ENCODE measurements at regions not wholly inside any gene's neighbourhood (a gene's known extent, or its start where the extent isn't known, plus 50 kb on each side); places are given as distances from the start of the nearest gene placed in this dataset.

DNA sequence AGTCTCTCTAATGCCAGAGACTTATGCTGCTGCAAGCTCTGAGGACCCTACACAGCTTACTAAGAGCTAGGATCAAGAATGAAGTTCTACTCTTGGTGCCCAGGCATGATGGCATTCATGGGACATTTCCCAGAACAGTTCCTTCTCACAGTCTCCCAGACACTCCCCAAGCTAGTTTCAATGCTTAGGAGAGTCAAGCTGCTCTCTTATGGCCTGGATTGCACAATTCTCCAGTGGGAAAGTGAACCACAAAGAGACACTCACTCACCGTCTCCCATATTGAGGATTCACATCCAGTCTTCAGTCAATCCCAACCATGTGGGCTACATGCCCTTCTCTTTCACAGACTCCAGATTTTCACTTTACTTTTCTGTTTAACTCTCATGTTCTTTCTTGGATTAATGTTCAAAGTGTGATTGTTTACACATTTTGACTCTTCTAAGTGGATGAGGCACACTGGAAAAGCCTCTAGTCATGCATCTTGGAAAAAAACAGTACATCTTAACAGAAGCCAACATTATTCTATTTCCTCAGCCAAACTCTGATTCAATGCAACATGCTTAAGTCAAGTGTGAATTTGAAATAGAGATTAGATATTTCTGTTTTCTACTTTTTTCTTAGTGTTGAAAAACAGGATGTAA, 447.8 kb upstream of the BTBD3 start (continued):
- TF ChIP-seq, protein P1, sequence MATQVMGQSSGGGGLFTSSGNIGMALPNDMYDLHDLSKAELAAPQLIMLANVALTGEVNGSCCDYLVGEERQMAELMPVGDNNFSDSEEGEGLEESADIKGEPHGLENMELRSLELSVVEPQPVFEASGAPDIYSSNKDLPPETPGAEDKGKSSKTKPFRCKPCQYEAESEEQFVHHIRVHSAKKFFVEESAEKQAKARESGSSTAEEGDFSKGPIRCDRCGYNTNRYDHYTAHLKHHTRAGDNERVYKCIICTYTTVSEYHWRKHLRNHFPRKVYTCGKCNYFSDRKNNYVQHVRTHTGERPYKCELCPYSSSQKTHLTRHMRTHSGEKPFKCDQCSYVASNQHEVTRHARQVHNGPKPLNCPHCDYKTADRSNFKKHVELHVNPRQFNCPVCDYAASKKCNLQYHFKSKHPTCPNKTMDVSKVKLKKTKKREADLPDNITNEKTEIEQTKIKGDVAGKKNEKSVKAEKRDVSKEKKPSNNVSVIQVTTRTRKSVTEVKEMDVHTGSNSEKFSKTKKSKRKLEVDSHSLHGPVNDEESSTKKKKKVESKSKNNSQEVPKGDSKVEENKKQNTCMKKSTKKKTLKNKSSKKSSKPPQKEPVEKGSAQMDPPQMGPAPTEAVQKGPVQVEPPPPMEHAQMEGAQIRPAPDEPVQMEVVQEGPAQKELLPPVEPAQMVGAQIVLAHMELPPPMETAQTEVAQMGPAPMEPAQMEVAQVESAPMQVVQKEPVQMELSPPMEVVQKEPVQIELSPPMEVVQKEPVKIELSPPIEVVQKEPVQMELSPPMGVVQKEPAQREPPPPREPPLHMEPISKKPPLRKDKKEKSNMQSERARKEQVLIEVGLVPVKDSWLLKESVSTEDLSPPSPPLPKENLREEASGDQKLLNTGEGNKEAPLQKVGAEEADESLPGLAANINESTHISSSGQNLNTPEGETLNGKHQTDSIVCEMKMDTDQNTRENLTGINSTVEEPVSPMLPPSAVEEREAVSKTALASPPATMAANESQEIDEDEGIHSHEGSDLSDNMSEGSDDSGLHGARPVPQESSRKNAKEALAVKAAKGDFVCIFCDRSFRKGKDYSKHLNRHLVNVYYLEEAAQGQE (IDR thresholded peaks at IDR 0.05; ENCODE audit: borderline replicate concordance), result no peak

DNA sequence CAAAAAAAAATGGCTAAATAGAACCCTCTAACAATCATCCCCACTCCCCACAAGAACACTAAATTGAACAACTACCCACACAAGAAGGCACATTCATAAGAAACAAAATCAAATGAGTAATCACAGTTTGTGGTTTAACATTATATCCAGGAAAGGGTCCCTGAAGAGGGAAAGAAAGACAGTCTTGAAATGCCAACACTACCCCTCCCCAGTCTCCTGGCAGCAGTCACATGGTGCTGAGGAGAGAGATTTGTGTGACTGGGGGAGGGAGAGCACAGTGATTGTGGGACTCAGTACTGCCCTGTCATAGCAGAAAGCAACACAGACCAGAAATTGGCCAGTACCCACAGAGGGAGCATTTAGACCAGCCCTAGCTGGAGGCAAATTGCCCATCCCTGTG, 443.7 kb upstream of the BTBD3 start:
- H3K9ac ChIP-seq (ENCODE audit: low read length), result no peak overlapping the region
- no peaks in the 10 kb centered on the region for H3K36me3 ChIP-seq (ENCODE audit: insufficient read depth, low read length)
- no peak overlapping the region for H2AFZ ChIP-seq (ENCODE audit: low read depth, low read length)
- H3F3A ChIP-seq (ENCODE audit: insufficient read depth, low read length, poor library complexity, severe bottlenecking), result no peaks in the 10 kb centered on the region
- H3K9me3 ChIP-seq (ENCODE audit: low read length), result no peaks in the 10 kb centered on the region
- H3K9me2 ChIP-seq (ENCODE audit: insufficient read depth, low read length), result no peaks in the 10 kb centered on the region
- no peak overlapping the region for H3K27ac ChIP-seq (ENCODE audit: low read length)
- H3K4me2 ChIP-seq (ENCODE audit: low read length), result no peak overlapping the region
- TF ChIP-seq SMC3 (conservative IDR thresholded peaks at IDR 0.05; ENCODE audit: poor library complexity), result no peak
- TF ChIP-seq, protein P1 (IDR thresholded peaks at IDR 0.05; ENCODE audit: borderline replicate concordance), result no peak
- TF ChIP-seq EZH2 (IDR thresholded peaks at IDR 0.05; ENCODE audit: borderline replicate concordance, insufficient read depth, low read length, poor library complexity, severe bottlenecking), result no peak
- no peak for TF ChIP-seq EP300 (conservative IDR thresholded peaks at IDR 0.05; ENCODE audit: poor library complexity, severe bottlenecking)
- no peak for TF ChIP-seq MXI1 (conservative IDR thresholded peaks at IDR 0.05; ENCODE audit: poor library complexity, severe bottlenecking)
- TF ChIP-seq RAD21 (conservative IDR thresholded peaks at IDR 0.05), result no peak
- TF ChIP-seq POLR2AphosphoS5 (IDR thresholded peaks at IDR 0.05), result no peak
- no peak for TF ChIP-seq TAF1 (IDR thresholded peaks at IDR 0.05; ENCODE audit: low read depth)
- TF ChIP-seq, protein P2, sequence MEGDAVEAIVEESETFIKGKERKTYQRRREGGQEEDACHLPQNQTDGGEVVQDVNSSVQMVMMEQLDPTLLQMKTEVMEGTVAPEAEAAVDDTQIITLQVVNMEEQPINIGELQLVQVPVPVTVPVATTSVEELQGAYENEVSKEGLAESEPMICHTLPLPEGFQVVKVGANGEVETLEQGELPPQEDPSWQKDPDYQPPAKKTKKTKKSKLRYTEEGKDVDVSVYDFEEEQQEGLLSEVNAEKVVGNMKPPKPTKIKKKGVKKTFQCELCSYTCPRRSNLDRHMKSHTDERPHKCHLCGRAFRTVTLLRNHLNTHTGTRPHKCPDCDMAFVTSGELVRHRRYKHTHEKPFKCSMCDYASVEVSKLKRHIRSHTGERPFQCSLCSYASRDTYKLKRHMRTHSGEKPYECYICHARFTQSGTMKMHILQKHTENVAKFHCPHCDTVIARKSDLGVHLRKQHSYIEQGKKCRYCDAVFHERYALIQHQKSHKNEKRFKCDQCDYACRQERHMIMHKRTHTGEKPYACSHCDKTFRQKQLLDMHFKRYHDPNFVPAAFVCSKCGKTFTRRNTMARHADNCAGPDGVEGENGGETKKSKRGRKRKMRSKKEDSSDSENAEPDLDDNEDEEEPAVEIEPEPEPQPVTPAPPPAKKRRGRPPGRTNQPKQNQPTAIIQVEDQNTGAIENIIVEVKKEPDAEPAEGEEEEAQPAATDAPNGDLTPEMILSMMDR (IDR thresholded peaks at IDR 0.05; ENCODE audit: poor library complexity, severe bottlenecking), result no peak
- H3K27me3 ChIP-seq (ENCODE audit: insufficient read depth, low read depth, low read length), result no peaks in the 10 kb centered on the region
- H3K79me2 ChIP-seq (replicated peaks; ENCODE audit: insufficient read depth, low read length), result no peaks in the 10 kb centered on the region
- H4K20me1 ChIP-seq (ENCODE audit: insufficient read depth), result no peaks in the 10 kb centered on the region
- no peak overlapping the region for H3K4me3 ChIP-seq (ENCODE audit: low read length)

All from neural cell (in vitro differentiated cells).